Effector memory CD4-positive, alpha-beta T cell (primary cell): ENCODE measurements at regions not wholly inside any gene's neighbourhood (a gene's known extent, or its start where the extent isn't known, plus 50 kb on each side); places are given as distances from the start of the nearest gene placed in this dataset.

ENCODE experiments used
- DNase-seq, 3 donors: peaks; one replicate each; pipeline ENCODE4 v3.0.0-alpha.2; 2020
- H3K27ac ChIP-seq: 2 replicates; pipeline ENCODE4 v1.7.0; 2013; ENCODE audit warnings: mild to moderate bottlenecking, low read length, moderate library complexity; ENCODE audit not compliant: insufficient read depth, poor library complexity, severe bottlenecking
- H3K27me3 ChIP-seq: replicated peaks from 2 replicates; pipeline ENCODE4 v1.7.0; 2013; ENCODE audit warnings: mild to moderate bottlenecking, low read length; ENCODE audit not compliant: insufficient read depth, control insufficient read depth, poor library complexity, severe bottlenecking
- H3K36me3 ChIP-seq: 2 replicates; pipeline ENCODE4 v1.7.0; 2013; ENCODE audit warnings: mild to moderate bottlenecking, low read length, moderate library complexity; ENCODE audit not compliant: control insufficient read depth, insufficient read depth
- H3K4me1 ChIP-seq: 2 replicates; pipeline ENCODE4 v1.7.0; 2013; ENCODE audit warnings: low read length, mild to moderate bottlenecking; ENCODE audit not compliant: control insufficient read depth, insufficient read depth, poor library complexity, severe bottlenecking
- H3K4me3 ChIP-seq: 2 replicates; pipeline ENCODE4 v1.7.0; 2013; ENCODE audit warnings: low read length, low read depth, mild to moderate bottlenecking; ENCODE audit not compliant: insufficient read depth, poor library complexity, severe bottlenecking
- H3K9me3 ChIP-seq: 2 replicates; pipeline ENCODE4 v1.7.0; 2013; ENCODE audit warnings: mild to moderate bottlenecking, low read length, moderate library complexity; ENCODE audit not compliant: control insufficient read depth

GRCh38 chr4:56742080-56742871 lies 61.2 kb upstream of the HOPX start:
- no peak overlapping the region for H3K4me3 ChIP-seq
- H3K4me1 ChIP-seq: no peaks in the 10 kb centered on the region
- no peaks in the 10 kb centered on the region for H3K36me3 ChIP-seq
- no peak for DNase-seq
- no peaks in the 10 kb centered on the region for H3K27me3 ChIP-seq
- H3K9me3 ChIP-seq: no peaks in the 10 kb centered on the region
- no peak overlapping the region for H3K27ac ChIP-seq

GRCh38 chr4:56741595-56741994 lies 60.5 kb upstream of the HOPX start:
- no peaks in the 10 kb centered on the region for H3K9me3 ChIP-seq
- DNase-seq: no peak

GRCh38 chr4:56739066-56739777 lies 58.1 kb upstream of the HOPX start:
- H3K4me3 ChIP-seq: no peak overlapping the region
- no peak for DNase-seq

More at GRCh38 chr4:56741595-56741994, 60.5 kb upstream of the HOPX start:
- Histone ChIP-seq H3K4me1 (no peaks in the 10 kb centered on the region), H3K27ac (no peak overlapping the region), H3K4me3 (no peak overlapping the region), H3K36me3 (no peaks in the 10 kb centered on the region), H3K27me3 (no peaks in the 10 kb centered on the region)

GRCh38 chr4:56737666-56738065 lies 56.6 kb upstream of the HOPX start:
- Histone ChIP-seq H3K9me3 (no peaks in the 10 kb centered on the region), H3K36me3 (no peaks in the 10 kb centered on the region), H3K4me1 (no peaks in the 10 kb centered on the region), H3K4me3 (no peak overlapping the region), H3K27ac (no peak overlapping the region), H3K27me3 (no peaks in the 10 kb centered on the region)
- no peak for DNase-seq

More at GRCh38 chr4:56739066-56739777, 58.1 kb upstream of the HOPX start:
- Histone ChIP-seq H3K27ac (no peak overlapping the region), H3K9me3 (no peaks in the 10 kb centered on the region), H3K27me3 (no peaks in the 10 kb centered on the region), H3K4me1 (no peaks in the 10 kb centered on the region), H3K36me3 (no peaks in the 10 kb centered on the region)

- Histone ChIP-seq H3K27ac (no peak overlapping the region), H3K27me3 (no peaks in the 10 kb centered on the region), H3K36me3 (no peaks in the 10 kb centered on the region), H3K4me3 (no peak overlapping the region), H3K9me3 (no peaks in the 10 kb centered on the region), H3K4me1 (no peaks in the 10 kb centered on the region)
- no peak for DNase-seq
These were observed 52.3 kb upstream of the HOPX start for GRCh38 chr4:56733352-56733751.

DNA sequence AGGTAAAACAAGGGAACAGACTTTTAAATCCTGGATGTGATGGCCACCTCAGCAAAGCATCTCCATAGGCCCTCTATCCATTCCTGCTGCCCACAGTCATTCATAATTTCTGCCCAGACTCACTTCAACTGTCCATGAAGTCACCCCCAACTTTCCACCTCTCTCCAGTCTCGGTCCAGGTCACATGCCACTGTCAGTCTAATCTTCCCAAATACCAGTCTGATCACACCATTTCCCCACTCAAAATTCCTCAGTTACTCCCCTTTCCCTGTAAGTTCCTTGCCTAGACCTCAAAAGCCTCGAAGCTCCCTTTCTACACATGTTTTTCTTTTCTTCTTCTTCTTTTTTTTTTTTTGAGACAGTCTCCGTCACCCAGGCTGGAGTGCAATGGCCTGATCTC lies 51.2 kb upstream of the HOPX start:
- H3K9me3 ChIP-seq: no peaks in the 10 kb centered on the region
- H3K4me1 ChIP-seq: no peaks in the 10 kb centered on the region
- H3K27me3 ChIP-seq: no peaks in the 10 kb centered on the region
- no peak overlapping the region for H3K4me3 ChIP-seq
- no peak for DNase-seq
- no peaks in the 10 kb centered on the region for H3K36me3 ChIP-seq
- no peak overlapping the region for H3K27ac ChIP-seq

DNA sequence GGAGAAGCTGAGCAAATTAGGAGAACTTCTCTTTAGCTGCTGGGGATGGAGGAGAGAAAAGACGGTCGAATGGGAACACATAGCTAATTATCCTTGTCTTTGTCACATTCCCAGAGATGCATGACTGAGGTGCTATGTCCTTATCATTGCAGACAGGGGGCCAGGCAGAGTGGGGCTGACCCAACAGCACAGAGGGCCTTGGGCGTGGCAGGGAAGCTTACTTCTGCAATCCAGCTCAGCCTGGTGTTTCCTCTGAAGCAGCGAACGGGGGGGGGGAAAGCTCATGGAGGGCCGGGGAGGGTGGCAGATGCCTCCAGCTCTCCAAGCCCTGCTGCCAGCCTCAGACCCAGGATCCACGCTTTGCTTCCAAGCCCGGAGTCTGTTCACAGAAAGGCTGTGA lies 50.8 kb upstream of the HOPX start:
- no peak for DNase-seq
- H3K4me1 ChIP-seq: no peaks in the 10 kb centered on the region
- H3K36me3 ChIP-seq: no peaks in the 10 kb centered on the region
- no peaks in the 10 kb centered on the region for H3K9me3 ChIP-seq
- no peak overlapping the region for H3K27ac ChIP-seq
- no peak overlapping the region for H3K4me3 ChIP-seq
- no peaks in the 10 kb centered on the region for H3K27me3 ChIP-seq
